Panc1 (cell line): ENCODE measurements at regions not wholly inside any gene's neighbourhood (a gene's known extent, or its start where the extent isn't known, plus 50 kb on each side); places are given as distances from the start of the nearest gene placed in this dataset.

ENCODE experiments used
- POLR2AphosphoS5 ChIP-seq: IDR thresholded peaks from 2 replicates; pipeline ENCODE4 v1.6.1; 2012; ENCODE audit warnings: mild to moderate bottlenecking, low read depth, low read length, moderate library complexity
- SIN3A ChIP-seq: IDR thresholded peaks from 2 replicates; pipeline ENCODE4 v1.6.1; 2012; ENCODE audit warnings: low read depth, mild to moderate bottlenecking, low read length, moderate library complexity, borderline replicate concordance; ENCODE audit not compliant: insufficient read depth
- TCF7L2 ChIP-seq: IDR thresholded peaks from 2 replicates; pipeline ENCODE4 v1.6.1; 2011; ENCODE audit warnings: mild to moderate bottlenecking, low read depth, low read length, inconsistent platforms
- TF ChIP-seq, protein P1 (sequence below): fragments of 450-650 bp; IDR thresholded peaks from 2 replicates; pipeline ENCODE4 v1.5.1; 2017; ENCODE audit warnings: mild to moderate bottlenecking
- TF ChIP-seq, protein P2 (sequence below), 2 experiments: IDR thresholded peaks; 2 replicates each; pipeline ENCODE4 v1.6.1; 2011 to 2012; ENCODE audit warnings: low read depth in 2 of 2, control low read depth in 1 of 2, low read length in 1 of 2, mild to moderate bottlenecking in 1 of 2, moderate library complexity in 1 of 2; ENCODE audit not compliant: insufficient read depth in 1 of 2

DNA sequence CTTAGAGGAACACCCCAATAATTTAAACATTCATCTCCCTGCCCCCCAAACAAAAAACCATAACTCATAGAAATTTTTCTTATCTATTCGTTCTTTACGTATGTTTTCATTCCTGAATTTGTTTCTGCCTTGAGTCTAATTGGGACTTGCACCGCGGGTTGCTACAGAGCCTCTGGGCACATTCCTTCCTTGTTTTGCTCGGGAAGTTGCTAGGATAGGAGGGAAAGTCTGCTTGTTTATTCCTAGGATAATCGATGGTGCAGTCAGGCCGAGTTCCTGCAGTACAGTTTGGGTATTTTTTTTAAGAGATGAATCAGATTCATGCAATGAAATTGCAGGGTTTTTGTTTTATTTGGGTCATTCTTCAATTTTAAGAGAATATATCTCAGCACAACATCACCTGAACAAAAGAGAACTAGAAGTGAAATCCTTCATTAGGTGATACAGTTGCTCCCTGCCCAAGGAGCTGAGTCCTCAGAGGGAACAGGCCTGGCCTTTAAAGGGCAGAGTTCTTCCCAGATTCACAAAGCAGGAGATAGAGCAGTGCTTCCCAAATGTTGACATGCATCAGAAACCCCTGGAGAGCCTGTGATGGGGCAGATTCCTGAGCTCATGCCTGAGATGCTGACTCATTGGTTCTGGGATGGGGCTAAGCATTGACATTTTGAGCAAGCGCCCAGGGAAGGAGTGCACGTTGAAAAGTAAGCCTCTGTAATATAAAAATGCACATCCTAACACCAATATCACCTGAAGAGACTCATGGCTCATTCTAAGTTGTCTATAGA lies 114.9 kb upstream of the FAM9B start:
- TF ChIP-seq, protein P1, sequence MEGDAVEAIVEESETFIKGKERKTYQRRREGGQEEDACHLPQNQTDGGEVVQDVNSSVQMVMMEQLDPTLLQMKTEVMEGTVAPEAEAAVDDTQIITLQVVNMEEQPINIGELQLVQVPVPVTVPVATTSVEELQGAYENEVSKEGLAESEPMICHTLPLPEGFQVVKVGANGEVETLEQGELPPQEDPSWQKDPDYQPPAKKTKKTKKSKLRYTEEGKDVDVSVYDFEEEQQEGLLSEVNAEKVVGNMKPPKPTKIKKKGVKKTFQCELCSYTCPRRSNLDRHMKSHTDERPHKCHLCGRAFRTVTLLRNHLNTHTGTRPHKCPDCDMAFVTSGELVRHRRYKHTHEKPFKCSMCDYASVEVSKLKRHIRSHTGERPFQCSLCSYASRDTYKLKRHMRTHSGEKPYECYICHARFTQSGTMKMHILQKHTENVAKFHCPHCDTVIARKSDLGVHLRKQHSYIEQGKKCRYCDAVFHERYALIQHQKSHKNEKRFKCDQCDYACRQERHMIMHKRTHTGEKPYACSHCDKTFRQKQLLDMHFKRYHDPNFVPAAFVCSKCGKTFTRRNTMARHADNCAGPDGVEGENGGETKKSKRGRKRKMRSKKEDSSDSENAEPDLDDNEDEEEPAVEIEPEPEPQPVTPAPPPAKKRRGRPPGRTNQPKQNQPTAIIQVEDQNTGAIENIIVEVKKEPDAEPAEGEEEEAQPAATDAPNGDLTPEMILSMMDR, result no peak
- no peak for TF ChIP-seq POLR2AphosphoS5
- TF ChIP-seq SIN3A, result no peak
- TF ChIP-seq, protein P2, sequence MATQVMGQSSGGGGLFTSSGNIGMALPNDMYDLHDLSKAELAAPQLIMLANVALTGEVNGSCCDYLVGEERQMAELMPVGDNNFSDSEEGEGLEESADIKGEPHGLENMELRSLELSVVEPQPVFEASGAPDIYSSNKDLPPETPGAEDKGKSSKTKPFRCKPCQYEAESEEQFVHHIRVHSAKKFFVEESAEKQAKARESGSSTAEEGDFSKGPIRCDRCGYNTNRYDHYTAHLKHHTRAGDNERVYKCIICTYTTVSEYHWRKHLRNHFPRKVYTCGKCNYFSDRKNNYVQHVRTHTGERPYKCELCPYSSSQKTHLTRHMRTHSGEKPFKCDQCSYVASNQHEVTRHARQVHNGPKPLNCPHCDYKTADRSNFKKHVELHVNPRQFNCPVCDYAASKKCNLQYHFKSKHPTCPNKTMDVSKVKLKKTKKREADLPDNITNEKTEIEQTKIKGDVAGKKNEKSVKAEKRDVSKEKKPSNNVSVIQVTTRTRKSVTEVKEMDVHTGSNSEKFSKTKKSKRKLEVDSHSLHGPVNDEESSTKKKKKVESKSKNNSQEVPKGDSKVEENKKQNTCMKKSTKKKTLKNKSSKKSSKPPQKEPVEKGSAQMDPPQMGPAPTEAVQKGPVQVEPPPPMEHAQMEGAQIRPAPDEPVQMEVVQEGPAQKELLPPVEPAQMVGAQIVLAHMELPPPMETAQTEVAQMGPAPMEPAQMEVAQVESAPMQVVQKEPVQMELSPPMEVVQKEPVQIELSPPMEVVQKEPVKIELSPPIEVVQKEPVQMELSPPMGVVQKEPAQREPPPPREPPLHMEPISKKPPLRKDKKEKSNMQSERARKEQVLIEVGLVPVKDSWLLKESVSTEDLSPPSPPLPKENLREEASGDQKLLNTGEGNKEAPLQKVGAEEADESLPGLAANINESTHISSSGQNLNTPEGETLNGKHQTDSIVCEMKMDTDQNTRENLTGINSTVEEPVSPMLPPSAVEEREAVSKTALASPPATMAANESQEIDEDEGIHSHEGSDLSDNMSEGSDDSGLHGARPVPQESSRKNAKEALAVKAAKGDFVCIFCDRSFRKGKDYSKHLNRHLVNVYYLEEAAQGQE (IDR thresholded peaks at IDR 0.05; ENCODE audit: insufficient read depth in 1 of 2, low read depth in 2 of 2, low read length in 1 of 2), result no peak
- no peak for TF ChIP-seq TCF7L2
